ENCODE measurements at regions not wholly inside any gene's neighbourhood (a gene's known extent, or its start where the extent isn't known, plus 50 kb on each side); places are given as distances from the start of the nearest gene placed in this dataset.
"Not testable (repeated sequence)": the region's sequence is repeated elsewhere in the genome, so short reads cannot be mapped to it uniquely, and the experiment has no call there.

DNA sequence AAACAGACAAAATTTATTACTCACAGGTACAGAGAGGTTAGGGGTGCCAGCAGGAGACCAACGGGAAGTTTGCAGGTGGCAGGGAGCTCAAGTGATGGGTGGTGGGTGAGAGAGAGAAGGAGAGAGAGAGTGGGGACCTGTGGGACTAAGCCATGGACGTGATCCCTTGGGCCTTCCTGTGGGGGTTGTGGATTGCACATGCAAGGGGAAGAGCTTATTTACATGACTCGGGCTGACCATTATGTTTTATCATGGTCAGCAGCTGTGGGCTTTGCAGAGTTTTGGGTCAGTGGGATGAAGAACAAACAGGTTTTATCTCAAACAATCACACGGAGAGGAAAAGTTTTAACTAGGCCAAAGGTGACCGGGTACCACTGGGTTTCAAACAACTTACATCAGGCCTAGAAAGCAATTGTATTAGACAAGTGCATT lies 156.2 kb upstream of the EXOC2 start:
- no peak for DNase-seq (ENCODE audit: low spot score)

DNA sequence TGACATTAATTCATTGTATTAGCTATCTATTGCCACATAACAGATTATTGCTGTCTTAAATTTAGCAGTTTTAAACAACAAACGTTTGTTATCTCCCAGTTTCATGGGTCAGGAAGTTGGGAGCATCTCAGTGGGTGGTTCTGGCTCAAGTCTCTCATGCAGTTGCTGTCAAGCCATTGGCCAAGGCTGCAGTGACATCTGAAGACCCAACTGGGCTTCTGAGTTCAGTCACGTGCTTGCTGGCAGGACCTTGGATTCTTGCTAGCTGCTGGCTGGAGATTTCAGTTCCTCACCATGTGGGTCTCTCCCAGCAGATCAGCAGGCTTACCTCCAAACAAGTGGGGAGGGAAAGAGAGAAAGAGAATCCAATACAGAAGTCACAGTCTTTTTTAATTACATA lies 152.6 kb upstream of the EXOC2 start:
- DNase-seq (ENCODE audit: low spot score) = no peak

DNA sequence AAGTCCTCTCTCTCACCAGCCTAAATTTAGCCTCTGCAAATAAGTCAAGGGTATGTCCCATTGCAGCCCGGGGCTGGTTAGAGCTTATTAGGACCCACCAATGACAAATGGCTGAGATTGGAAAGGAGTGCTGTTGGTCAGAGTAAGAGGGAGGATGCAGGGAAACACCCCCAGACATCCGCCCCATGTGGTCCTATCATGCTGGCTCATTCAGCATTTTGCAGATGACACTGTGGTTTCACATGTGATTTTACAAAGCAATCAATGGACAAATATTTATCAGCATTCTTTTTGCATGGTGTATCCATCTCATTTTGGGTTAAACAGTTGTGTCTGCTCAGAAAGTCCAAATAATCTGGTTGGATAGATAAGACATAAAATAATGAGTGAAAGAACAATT lies 152.2 kb upstream of the EXOC2 start:
- no peak for DNase-seq (ENCODE audit: low spot score)

DNA sequence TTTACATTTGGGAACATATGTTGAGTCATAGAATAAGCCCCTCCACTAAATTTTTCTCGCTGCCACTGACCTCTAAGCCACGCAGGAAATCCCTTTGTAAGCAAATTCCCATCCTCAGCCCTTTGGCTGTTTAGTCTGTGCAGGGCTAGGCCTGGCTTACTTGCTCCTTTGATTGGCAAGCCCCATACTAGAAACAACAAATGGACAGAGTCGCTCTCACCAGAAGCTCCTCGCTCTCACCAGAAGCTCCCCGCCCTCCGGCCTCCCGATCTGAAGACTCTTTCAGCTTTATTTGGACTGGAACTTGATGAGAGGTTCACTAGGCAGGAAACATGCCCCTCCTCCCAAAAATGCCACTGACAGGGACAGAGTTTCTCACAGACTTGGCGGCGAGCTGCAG lies 149.2 kb upstream of the EXOC2 start:
- DNase-seq (ENCODE audit: low spot score) = no peak

DNA sequence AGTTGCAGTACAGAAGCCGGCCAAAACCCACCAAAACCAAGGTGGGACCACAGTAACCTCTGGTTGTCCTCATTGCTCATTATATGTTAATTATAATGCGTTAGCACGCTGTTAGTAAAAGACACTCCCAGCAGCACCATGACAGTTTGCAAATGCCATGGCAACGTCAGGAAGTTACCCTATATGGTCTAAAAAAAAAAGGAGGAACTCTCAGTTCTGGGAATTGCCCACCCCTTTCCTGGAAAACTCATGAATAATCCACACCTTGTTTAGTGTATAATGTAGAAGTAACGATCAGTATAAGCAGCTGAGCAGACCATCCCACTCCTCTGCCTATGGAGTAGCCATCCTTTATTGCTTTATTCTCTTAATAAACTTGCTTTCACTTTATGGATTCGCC lies 148.6 kb upstream of the EXOC2 start:
- no peak for DNase-seq (ENCODE audit: low spot score)

DNA sequence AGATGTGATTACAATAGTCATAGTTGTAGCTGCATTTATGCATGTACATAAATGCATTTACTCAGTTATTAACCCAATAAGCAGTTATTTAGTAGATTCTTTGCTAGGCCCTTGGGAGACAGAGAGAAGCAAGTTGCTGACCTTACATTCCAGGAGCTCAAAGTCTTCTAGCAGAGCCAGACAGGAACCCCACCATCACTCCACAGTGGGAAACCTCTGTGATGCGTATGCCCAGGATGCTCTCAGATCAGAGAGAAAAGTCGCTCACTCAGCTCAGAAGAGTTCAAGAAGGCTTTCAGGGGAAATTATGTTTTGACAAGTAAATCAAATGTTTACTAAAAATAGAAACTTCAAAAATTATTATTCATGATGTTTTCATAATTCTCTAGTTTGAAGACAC lies 146.3 kb upstream of the EXOC2 start:
- no peak for DNase-seq (ENCODE audit: low spot score)

DNA sequence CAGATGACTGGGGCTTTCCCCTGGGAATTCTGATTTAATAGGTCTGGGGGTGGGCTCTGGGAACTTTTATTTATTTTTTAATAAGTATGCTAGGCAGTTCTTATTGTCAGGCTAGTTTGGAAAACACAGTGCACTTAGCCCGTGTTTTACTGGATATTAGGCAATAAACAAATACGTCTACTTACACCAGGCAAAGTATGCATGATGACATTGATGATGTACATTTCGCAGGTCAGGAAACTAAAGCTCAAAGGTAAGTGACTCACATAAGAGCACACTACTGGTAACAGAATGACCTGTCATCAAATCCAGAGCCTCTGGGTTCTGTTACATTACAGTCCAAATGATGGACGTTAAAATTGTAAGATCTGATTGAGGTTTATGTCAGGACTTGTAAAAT lies 144.4 kb upstream of the EXOC2 start:
- DNase-seq (ENCODE audit: low spot score) = no peak

DNA sequence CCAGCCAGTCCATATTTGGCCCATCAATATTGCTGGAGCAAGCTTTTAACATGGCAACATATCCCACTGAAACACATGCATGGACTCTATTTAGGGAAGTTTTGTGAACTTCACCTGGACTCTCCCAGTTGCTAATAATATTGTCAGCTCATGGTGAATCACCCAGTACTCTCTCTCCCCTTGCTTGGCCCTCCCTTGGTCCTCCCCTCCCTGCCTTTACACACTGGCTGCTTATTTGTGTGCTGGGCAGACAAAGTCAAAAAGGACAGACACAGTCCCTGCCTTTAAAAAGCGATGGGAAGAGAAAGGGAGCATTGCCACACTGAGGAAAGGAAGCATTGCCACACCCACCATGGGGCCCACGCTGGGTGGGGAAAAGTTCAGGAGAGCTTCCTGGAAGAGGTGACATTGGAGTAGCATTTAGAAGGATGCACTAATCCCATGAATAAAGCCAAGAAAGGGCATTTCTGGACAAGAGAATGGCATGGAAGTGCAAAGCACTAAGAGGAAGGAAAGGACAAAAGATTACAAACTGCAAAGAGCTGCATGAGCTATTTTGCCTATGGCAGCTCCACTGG lies 143.4 kb upstream of the EXOC2 start:
- no peak for DNase-seq (ENCODE audit: low spot score)

DNA sequence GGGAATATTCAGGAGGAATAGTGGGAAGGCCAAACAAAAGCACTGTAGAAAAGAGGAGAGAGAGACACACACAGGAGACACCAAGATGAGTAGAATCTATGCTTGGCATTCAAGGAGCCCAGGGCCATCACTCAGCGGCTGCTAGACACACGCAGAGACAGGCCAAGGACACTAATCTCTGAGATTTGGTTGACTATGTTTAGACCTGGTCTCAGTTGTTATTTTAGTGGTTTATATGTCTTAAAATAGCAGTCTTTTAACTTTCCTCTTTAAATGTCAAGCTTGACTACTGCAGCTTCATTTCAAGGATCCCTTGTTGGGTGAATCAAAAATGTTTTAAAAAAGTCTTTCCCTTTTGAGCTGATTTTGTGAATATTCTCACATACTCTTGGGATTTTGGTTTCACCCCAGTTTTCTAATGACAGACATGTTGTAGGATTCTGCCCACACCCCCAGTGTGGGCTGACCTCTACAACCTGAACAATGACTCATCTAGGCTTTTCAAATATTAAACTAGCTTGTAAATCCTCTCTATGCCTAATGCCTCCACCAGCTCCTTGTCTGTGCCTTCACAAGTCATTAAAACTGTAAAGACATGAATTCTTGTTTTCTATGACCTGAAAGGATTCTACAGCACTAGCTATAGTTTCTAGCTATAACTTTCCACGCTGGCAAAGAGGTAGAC lies 142.7 kb upstream of the EXOC2 start:
- DNase-seq (ENCODE audit: low spot score) = no peak

DNA sequence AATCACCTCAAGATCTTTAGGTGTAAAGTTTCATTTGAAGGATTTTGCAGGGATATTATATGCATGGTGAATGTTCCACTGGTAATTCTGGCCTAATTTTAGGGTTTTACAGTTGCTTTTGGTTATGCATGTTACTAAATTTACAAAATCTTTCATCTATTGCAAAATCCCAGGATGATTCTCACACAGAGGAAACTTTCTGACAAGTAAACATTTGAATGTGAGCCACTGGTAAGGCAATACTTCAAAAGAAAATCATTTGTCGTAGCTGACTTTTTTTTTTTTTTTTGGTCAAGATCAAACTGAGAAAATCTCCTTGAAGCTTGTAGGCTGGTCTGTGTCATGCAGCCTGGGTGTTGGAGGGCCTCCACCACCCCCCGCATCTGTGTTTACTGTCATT lies 141.9 kb upstream of the EXOC2 start:
- DNase-seq (ENCODE audit: low spot score) = no peak

DNA sequence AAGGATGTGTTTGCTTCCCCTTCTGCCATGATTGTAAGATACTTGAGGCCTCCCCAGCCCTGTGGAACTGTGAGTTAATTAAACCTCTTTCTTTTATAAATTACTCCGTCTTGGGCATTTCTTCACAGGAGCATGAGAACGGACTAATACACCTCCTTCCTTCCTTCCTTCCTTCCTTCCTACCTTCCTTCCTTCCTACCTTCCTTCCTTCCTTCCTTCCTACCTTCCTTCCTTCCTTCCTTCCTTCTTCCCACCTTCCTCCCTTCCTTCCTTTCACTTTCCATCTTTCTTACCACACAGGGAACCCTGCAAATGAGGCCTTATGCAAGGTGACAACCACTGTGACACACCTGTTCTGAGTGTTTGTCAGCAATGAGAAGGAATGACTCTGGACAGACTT lies 141.3 kb upstream of the EXOC2 start:
- no peak for DNase-seq (ENCODE audit: low spot score)

DNA sequence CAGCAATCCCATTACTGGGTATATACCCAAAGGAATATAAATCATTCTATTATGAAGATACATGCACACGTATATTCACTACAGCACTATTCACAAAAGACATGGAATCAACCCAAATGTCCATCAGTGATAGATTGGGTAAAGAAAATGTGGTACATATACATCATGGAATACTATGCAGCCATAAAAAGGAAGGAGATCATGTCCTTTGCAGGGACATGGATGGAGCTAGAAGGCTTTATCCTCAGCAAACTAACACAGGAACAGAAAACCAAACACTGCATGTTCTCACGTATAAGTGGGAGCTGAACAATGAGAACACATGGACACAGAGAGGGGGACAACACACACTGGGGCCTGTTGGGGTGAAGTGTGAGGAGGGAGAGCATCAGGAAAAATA lies 139.9 kb upstream of the EXOC2 start:
- DNase-seq (ENCODE audit: low spot score) = not testable (repeated sequence)

DNA sequence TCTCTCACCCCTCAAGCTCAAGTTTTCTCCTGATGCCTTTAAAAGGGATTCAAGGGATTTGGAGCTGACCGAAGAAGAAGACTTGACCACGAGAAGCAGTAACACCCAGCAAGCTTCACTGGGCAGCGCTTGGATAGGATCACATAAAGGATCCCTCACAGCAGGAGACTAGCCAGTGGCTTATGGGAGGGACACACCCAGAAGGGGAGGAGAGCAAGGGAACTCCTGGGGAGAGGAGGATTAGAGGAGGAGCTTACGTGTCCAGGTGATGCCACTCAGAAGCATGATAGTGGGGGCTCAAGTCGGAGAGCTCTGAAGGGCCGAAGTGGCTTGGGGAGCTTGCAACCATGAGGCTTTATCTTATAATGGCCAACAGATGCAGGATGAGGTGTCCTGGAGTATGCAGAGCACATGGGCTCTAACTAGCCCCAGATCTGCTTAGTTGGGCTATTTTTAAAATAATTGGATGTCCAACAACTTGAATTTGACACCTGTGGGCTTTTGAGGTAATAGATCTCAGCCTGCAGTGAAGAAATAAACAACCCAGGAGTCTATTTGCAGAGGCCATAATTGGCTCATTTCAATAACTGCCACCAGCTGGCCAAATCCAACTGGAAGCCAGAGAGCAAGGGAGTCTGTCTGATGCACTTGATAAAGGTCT lies 137.9 kb upstream of the EXOC2 start:
- DNase-seq (ENCODE audit: low spot score) = no peak

DNA sequence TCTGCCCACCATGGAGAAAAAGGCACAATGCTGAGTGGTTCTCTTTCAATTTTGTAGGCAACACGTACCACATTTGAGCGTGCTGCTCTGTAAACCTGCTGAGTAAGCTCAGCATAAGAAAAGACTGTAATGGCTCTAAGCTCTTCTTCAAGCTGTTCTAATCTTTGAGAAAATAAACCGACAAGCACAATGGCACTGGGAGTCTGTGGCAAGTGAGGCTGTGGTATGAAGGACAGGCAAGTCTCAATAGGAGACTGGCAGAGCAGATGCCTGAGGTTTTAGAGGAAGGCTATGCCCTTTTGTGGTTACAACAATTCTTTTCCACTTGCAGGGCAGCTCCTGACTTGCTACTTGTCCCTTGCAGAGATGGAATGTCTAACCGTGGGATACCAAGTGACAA lies 136.7 kb upstream of the EXOC2 start:
- no peak for DNase-seq (ENCODE audit: low spot score)

DNA sequence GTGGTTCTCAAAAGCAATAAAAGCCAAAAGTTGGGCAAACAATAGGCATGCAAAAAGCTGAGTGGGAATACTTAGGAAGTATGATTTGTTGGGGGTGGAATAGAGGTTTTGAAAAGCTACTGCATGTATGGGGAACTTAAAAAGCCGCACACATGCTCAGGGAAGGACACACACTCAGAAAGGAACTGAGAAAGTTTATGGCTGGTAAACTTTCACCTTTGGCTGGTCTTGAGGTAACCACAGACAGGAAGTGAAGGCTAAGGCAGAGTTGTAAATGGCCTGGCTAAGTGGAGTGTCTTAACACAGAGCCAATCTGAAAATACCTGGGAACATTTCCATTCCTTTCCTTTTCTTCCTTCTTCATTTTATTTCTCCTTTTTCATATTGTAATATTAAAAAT lies 134.5 kb upstream of the EXOC2 start:
- no peak for DNase-seq (ENCODE audit: low spot score)

DNA sequence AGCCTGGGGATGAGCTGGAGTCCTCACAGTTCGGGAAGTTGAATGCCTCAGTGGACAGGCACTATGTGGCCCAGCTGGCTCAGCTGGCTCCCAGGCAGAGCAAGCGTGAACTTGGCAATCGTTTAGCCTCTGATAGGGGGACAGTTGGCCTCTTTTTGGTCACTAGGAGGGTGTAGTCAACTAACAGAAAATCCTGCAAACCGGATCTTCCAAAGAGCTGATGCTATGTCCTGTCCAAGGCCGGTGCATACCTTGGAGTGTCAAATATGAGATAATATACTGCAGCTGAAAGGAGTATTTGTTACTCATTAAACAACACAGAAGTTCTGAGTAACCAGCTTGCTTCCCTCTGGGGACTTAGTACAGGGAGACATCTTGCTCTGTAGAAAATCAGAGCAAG lies 126.2 kb upstream of the EXOC2 start:
- no peak for DNase-seq (ENCODE audit: low spot score)

DNA sequence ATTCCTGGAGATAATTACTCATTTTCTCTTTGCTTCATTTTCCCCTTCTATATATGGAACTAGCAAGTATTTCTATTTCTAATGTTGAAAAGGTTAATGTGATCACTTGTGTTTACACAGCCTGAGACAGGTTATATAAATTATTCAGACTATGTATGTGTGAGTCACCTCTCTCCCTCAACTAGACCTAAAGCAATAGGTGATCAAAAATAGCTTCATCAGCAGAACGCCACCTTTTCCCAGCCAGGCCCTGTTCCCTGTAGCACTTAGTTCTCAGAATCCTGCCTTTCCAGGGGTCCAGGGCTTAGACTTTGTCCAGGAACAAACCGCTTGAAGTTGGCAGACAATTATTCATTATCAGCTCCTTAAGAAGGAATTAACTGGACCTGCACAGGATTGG lies 125.3 kb upstream of the EXOC2 start:
- no peak for DNase-seq (ENCODE audit: low spot score)

DNA sequence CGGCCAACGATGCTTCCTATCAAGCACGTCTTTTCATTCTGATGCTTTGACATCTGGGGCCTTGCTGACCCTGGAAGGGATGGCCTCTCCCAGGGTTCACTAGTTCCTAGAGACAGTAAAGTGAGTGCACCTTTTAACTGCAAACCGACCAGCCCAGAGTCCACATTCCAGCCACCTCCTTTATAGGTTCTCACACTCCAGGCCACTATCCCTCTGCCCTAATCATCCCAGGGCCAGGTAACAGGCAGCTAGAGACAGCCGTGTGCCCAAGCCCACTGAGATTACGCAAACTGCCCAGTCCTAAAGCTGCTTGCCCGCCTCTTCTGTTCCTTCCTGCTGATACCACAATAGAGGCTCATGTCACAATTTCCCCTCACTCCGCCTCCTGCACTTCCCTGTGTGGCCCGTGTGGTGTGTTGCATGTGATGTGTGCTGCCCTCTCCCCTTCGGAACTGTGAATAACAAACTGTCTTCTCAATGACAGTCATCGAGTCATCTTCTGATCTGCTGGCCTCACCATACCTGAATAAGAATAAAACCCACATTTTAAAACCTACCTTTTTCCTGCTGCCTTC lies 123.7 kb upstream of the EXOC2 start:
- no peak for DNase-seq (ENCODE audit: low spot score)

DNA sequence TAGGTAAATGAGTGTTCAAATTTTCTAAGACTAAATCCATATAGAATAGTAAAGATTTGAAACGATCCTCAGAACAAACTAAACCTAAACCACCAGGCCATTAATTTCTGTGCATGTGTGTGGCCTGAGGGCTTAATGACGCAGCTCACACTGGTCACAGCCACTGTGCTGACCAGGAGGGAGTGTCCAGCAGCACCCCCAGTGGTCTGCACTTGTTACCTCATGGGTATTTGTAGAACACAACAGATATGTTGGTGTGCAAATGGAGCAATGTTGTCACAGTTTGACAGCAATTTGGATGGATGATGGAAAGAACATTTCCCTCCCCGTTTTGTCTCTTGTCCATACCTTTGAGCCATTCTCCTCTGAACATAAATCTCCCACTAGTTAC lies 122.4 kb upstream of the EXOC2 start:
- DNase-seq (ENCODE audit: low spot score) = no peak

DNA sequence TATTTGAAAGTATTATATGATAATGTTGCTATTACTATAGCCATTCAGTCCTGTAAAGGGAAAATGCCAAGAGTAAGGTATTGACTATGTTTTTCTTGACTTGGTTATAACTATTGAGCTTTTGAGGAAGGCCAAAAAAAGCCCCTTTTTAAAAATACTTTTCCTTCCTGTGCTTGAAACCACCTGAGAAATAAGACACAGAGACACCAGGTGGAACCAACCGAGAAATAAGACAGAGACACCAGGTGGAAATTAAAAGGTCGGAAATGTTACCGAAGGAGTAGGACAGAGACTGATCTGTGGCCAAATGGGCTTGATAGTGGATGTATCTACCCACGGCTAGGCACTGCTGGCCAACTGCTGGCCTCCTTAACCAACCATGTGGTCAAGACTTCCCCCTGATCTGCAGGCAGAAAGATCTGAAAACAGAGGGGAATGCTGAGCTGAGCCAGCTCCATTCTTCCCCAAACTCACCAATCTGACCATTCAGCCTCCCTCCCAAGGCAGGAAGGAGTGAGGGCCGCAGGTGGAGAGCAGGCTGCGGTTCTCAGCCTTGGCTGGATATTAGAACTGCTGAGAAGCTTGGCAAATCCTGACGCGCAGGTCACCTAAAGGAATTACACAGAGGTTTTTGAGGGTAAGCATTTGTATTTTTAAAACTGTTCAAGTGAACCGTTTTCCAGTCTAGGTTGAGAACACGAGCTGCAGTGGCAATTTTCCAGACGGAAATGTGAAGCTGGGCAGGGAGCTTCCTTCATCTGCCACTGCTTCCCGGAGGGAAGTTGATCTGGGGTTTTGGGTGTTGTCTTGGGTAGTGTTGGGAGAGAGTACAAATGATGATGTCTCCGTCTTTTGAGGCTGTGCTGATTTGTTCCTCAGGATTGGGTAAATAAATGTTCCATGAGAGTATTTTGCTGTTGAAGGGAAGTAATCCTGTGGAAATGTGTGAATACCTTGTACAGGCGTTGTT lies 121.7 kb upstream of the EXOC2 start:
- DNase-seq (ENCODE audit: low spot score) = no peak

DNA sequence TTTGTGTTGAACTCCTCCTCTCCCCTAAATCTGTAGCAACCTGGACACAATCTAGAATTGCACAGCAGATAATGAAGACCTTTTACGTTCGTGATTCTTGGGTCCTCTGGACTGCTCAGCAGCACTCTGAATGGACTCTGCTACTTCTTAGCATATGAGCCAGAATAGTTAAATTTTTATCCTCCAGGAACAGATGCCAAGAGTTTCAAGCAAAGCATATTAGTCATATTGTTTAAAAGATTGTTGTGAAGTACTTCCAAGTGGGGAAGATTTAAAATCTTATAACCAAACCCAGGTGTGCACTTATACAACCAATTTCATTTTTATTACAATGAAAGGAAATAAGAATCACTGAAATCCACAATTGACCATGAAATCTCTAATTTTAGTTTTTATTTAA lies 118.9 kb upstream of the EXOC2 start:
- DNase-seq (ENCODE audit: low spot score) = no peak

DNA sequence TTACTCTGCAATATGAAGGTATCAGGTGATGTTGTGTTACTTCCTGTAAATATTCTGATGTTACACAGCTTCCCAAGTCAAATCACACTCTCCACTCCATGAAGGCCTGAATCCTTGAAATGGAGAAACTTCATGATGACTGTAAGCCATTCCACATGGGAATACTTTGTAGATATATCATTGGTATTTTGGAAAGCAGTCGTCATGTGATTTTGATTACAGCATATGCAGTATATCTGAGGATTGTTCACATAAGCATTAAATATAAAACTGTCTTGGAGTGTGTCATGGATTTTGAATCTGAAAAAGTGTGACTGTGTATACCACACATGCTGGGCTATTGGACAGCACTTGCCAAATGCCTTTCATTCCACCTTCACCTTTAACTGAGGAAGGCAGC lies 118.3 kb upstream of the EXOC2 start:
- DNase-seq (ENCODE audit: low spot score) = no peak

Measured in HuH-7.5 (cell line).